IMR-90 (cell line): ENCODE measurements at regions not wholly inside any gene's neighbourhood (a gene's known extent, or its start where the extent isn't known, plus 50 kb on each side); places are given as distances from the start of the nearest gene placed in this dataset.

Experiments
- ATAC-seq: fragments of 200-7000 bp; cut with Tn5 transposase; 2 replicates; pipeline ENCODE4 v1.9.1; 2020; ENCODE audit warnings: low read depth, mild to moderate bottlenecking, moderate library complexity
- BruUV-seq: library from RNA; stranded (reverse); fragments of 400-500 nt; replicated peaks from 2 replicates; lab custom pipeline; 2021; lab: Mats Ljungman, UMichigan
- CTCF ChIA-PET: fragments of 300-600 bp; formaldehyde crosslinking; extraction: SDS; loops from one replicate; lab custom pipeline; 2021; ENCODE audit warnings: antibody characterized with exemption; lab: Yijun Ruan, JAX
- POLR2A ChIA-PET: fragments of 300-600 bp; sonication (Branson Sonifier 250); formaldehyde crosslinking; loops from one replicate; lab custom pipeline; 2022; ENCODE audit warnings: antibody characterized with exemption; ENCODE audit not compliant: unreplicated experiment; lab: Charles Lee
- DNase-seq: peaks from one replicate; pipeline ENCODE4 v3.0.0; 2013
- H2AFZ ChIP-seq: replicated peaks from 2 replicates; pipeline ENCODE3; 2013; ENCODE audit warnings: low read length, mild to moderate bottlenecking; ENCODE audit not compliant: poor library complexity
- H2AK5ac ChIP-seq: 2 replicates; pipeline ENCODE4 v1.6.1; 2013; ENCODE audit warnings: low read depth, low read length, inconsistent platforms
- H2AK9ac ChIP-seq: replicated peaks from 2 replicates; pipeline ENCODE3; 2013; ENCODE audit warnings: mild to moderate bottlenecking, low read depth, low read length, moderate library complexity; ENCODE audit not compliant: poor library complexity
- H2BK120ac ChIP-seq: 2 replicates; pipeline ENCODE4 v1.6.1; 2013; ENCODE audit warnings: low read depth, low read length, inconsistent platforms
- H2BK15ac ChIP-seq: 3 replicates; pipeline ENCODE4 v1.6.1; 2013; ENCODE audit warnings: low read depth, low read length, inconsistent platforms
- H2BK20ac ChIP-seq: 2 replicates; pipeline ENCODE4 v1.6.1; 2013; ENCODE audit warnings: low read depth, mild to moderate bottlenecking, inconsistent platforms, low read length, moderate library complexity
- H2BK5ac ChIP-seq: 2 replicates; pipeline ENCODE4 v1.6.1; 2013; ENCODE audit warnings: mild to moderate bottlenecking, low read depth, low read length, inconsistent platforms; ENCODE audit not compliant: poor library complexity, severe bottlenecking
- H3K14ac ChIP-seq: replicated peaks from 2 replicates; pipeline ENCODE4 v1.6.1; 2013; ENCODE audit warnings: low read depth, low read length, inconsistent platforms
- H3K18ac ChIP-seq: 2 replicates; pipeline ENCODE4 v1.6.1; 2013; ENCODE audit warnings: low read depth, low read length, control low read depth
- H3K23ac ChIP-seq: 2 replicates; pipeline ENCODE4 v1.6.1; 2013; ENCODE audit warnings: low read depth, low read length, inconsistent platforms
- H3K27ac ChIP-seq: 2 replicates; pipeline ENCODE4 v1.5.1; 2013; ENCODE audit warnings: mild to moderate bottlenecking, control low read depth, low read length; ENCODE audit not compliant: insufficient read depth
- H3K27me3 ChIP-seq: 2 replicates; pipeline ENCODE4 v1.6.1; 2013; ENCODE audit warnings: low read length; ENCODE audit not compliant: control insufficient read depth, insufficient read depth
- H3K36me3 ChIP-seq: 2 replicates; pipeline ENCODE4 v1.6.1; 2013; ENCODE audit warnings: low read length, mixed read lengths; ENCODE audit not compliant: control insufficient read depth, insufficient read depth
- H3K4ac ChIP-seq: 2 replicates; pipeline ENCODE4 v1.6.1; 2013; ENCODE audit warnings: low read depth, low read length, inconsistent platforms
- H3K4me1 ChIP-seq: 2 replicates; pipeline ENCODE4 v1.6.1; 2013; ENCODE audit warnings: low read length, mixed read lengths; ENCODE audit not compliant: control insufficient read depth, insufficient read depth
- H3K4me2 ChIP-seq: 2 replicates; pipeline ENCODE4 v1.6.1; 2013; ENCODE audit warnings: low read depth, mild to moderate bottlenecking, control low read depth, low read length, moderate library complexity
- H3K4me3 ChIP-seq: 2 replicates; pipeline ENCODE4 v1.5.1; 2013; ENCODE audit warnings: low read depth, mild to moderate bottlenecking, control low read depth, low read length, moderate library complexity; ENCODE audit not compliant: insufficient read depth
- H3K56ac ChIP-seq: 2 replicates; pipeline ENCODE4 v1.6.1; 2013; ENCODE audit warnings: low read length, inconsistent platforms; ENCODE audit not compliant: insufficient read depth; ENCODE audit errors: extremely low read depth
- H3K79me1 ChIP-seq, 2 experiments: 2 replicates each; pipeline ENCODE4 v1.6.1; 2013; ENCODE audit warnings: low read length in 2 of 2, inconsistent platforms in 1 of 2, low read depth in 1 of 2
- H3K9ac ChIP-seq: 2 replicates; pipeline ENCODE4 v1.6.1; 2013; ENCODE audit warnings: low read depth, low read length, control low read depth
- H3K9me1 ChIP-seq: 2 replicates; pipeline ENCODE4 v1.6.1; 2013; ENCODE audit warnings: low read length, inconsistent platforms; ENCODE audit not compliant: insufficient read depth
- H3K9me3 ChIP-seq: 2 replicates; pipeline ENCODE4 v1.6.1; 2013; ENCODE audit warnings: low read length; ENCODE audit not compliant: control insufficient read depth, insufficient read depth
- H4K20me1 ChIP-seq: 2 replicates; pipeline ENCODE4 v1.6.1; 2013; ENCODE audit warnings: low read length, inconsistent platforms; ENCODE audit not compliant: insufficient read depth
- H4K5ac ChIP-seq: 2 replicates; pipeline ENCODE4 v1.6.1; 2013; ENCODE audit warnings: mild to moderate bottlenecking, low read depth, low read length, control low read depth
- H4K8ac ChIP-seq, 2 experiments: 2 replicates each; pipeline ENCODE4 v1.6.1; 2013; ENCODE audit warnings: low read depth in 2 of 2, low read length in 2 of 2, control low read depth in 1 of 2, inconsistent platforms in 1 of 2
- H4K91ac ChIP-seq: 2 replicates; pipeline ENCODE4 v1.6.1; 2013; ENCODE audit warnings: low read depth, low read length, inconsistent platforms; ENCODE audit not compliant: insufficient read depth
- BHLHE40 ChIP-seq: fragments of 150-350 bp; IDR thresholded peaks from 2 replicates; pipeline ENCODE4 v1.6.1; 2016; ENCODE audit warnings: mild to moderate bottlenecking, low read depth, low read length
- CHD1 ChIP-seq: IDR thresholded peaks from 2 replicates; pipeline ENCODE4 v1.6.1; 2012; ENCODE audit warnings: low read depth, low read length, improper control_type of control experiment
- MAFK ChIP-seq: IDR thresholded peaks from 2 replicates; pipeline ENCODE4 v1.6.1; 2012; ENCODE audit warnings: low read depth, low read length, improper control_type of control experiment
- MXI1 ChIP-seq: IDR thresholded peaks from 2 replicates; pipeline ENCODE4 v1.6.1; 2012; ENCODE audit warnings: low read depth, mild to moderate bottlenecking, low read length, moderate library complexity, borderline replicate concordance
- WGBS, 2 experiments: methylation state at CpG; one replicate each; pipeline versions ENCODE4 v1.1.5 to v1.1.7; 2013; ENCODE audit warnings: missing lambda C conversion rate in 2 of 2; ENCODE audit not compliant: insufficient read length in 1 of 2; ENCODE audit errors: extremely low coverage in 2 of 2; 5-methylcytosine and 5-hydroxymethylcytosine counted together
- dilution Hi-C: fragments of 300-500 bp; cut with HindIII; formaldehyde crosslinking; loops from one replicate; pipeline ENCODE4 v1.14.3; 2018; ENCODE audit warnings: low sequenced_read_pairs; ENCODE audit not compliant: unreplicated experiment
- in situ Hi-C: fragments of 300-500 bp; cut with MboI; formaldehyde crosslinking; loops from 3 replicates; pipeline ENCODE4 v1.14.3; 2019; ENCODE audit warnings: low sequenced_read_pairs, inconsistent platforms, mixed read lengths
- intact Hi-C: fragments of 100-400 bp; cut with micrococcal nuclease; formaldehyde crosslinking; loops from 2 replicates; pipeline ENCODE4 v1.10.0; 2022

- Histone ChIP-seq H3K27me3 (no peaks in the 10 kb centered on the region), H3K79me1 (no peaks in the 10 kb centered on the region), H2AK9ac (no peak overlapping the region), H2BK5ac (no peak overlapping the region), H2AK5ac (no peak overlapping the region), H4K91ac (no peak overlapping the region), H3K4me3 (no peak overlapping the region), H2BK120ac (no peak overlapping the region), H3K9me3 (no peaks in the 10 kb centered on the region), H3K9ac (no peak overlapping the region), H3K4me2 (no peak overlapping the region), H4K5ac (no peak overlapping the region), H3K18ac (no peak overlapping the region), H3K14ac (no peak overlapping the region), H3K56ac (no peak overlapping the region), H3K23ac (no peak overlapping the region), H2BK15ac (no peak overlapping the region), H3K27ac (no peak overlapping the region), H3K9me1 (no peaks in the 10 kb centered on the region), H4K8ac (no peak overlapping the region), H3K4me1 (no peaks in the 10 kb centered on the region), H4K20me1 (no peaks in the 10 kb centered on the region), H2AFZ (no peak overlapping the region), H2BK20ac (no peak overlapping the region), H3K4ac (no peak overlapping the region), H3K36me3 (no peaks in the 10 kb centered on the region)
- BruUV-seq = no TSS peak
- ATAC-seq = no peak
- TF ChIP-seq MXI1 = no peak
- no peak for TF ChIP-seq MAFK
- no peak for TF ChIP-seq CHD1
- no peak for TF ChIP-seq BHLHE40
- DNase-seq = no peak
- intact Hi-C loops (no loop called here), in situ Hi-C loops (no loop called here), dilution Hi-C loops (no loop called here)
- WGBS, 2 experiments = no CpG with 5 or more reads among the region's 4 CpGs
- ChIA-PET CTCF (no interaction called here), POLR2A (no interaction called here)
Measured at GRCh38 chr4:108227923-108228322, 59.2 kb upstream of the LEF1 start.
